HG03442 (cell line): ENCODE measurements at regions not wholly inside any gene's neighbourhood (a gene's known extent, or its start where the extent isn't known, plus 50 kb on each side); places are given as distances from the start of the nearest gene placed in this dataset.

Experiments used
- ATAC-seq: cut with Tn5 transposase; IDR thresholded peaks from one replicate; pipeline ENCODE4 v1.9.1; 2021; ENCODE audit warnings: mild to moderate bottlenecking, moderate library complexity; ENCODE audit not compliant: unreplicated experiment

GRCh38 chr2:71850306-71850801 is 297.3 kb downstream of the CYP26B1 start:
- no peak for ATAC-seq

GRCh38 chr2:71849607-71850305 is 297.9 kb downstream of the CYP26B1 start:
- no peak for ATAC-seq

- no peak for ATAC-seq
Measured at GRCh38 chr2:71849111-71849510, 298.6 kb downstream of the CYP26B1 start.

GRCh38 chr2:71846669-71847291 is 300.9 kb downstream of the CYP26B1 start:
- no peak for ATAC-seq

GRCh38 chr2:71846072-71846471 is 301.6 kb downstream of the CYP26B1 start:
- no peak for ATAC-seq

GRCh38 chr2:71844967-71845366 is 302.7 kb downstream of the CYP26B1 start:
- no peak for ATAC-seq

GRCh38 chr2:71843391-71843850 is 304.2 kb downstream of the CYP26B1 start:
- ATAC-seq: no peak

- ATAC-seq: no peak
Measured at GRCh38 chr2:71842744-71843143, 304.9 kb downstream of the CYP26B1 start.

- no peak for ATAC-seq
Measured at GRCh38 chr2:71839826-71840225, 307.8 kb downstream of the CYP26B1 start.

GRCh38 chr2:71834796-71835195 is 312.9 kb downstream of the CYP26B1 start:
- no peak for ATAC-seq

- no peak for ATAC-seq
Measured at GRCh38 chr2:71833855-71834560, 313.7 kb downstream of the CYP26B1 start.

GRCh38 chr2:71833272-71833671 is 314.4 kb downstream of the CYP26B1 start:
- ATAC-seq: no peak

- ATAC-seq: no peak
Measured at GRCh38 chr2:71832844-71833243, 314.8 kb downstream of the CYP26B1 start.

GRCh38 chr2:71832388-71832787 is 315.3 kb downstream of the CYP26B1 start:
- ATAC-seq: no peak

- ATAC-seq: no peak
Measured at GRCh38 chr2:71831193-71831577, 316.5 kb downstream of the CYP26B1 start.

- no peak for ATAC-seq
Measured at GRCh38 chr2:71830497-71831192, 317.0 kb downstream of the CYP26B1 start.

- ATAC-seq: no peak
Measured at GRCh38 chr2:71829008-71829407, 318.7 kb downstream of the CYP26B1 start.

- ATAC-seq: no peak
Measured at GRCh38 chr2:71827973-71828372, 319.7 kb downstream of the CYP26B1 start.

GRCh38 chr2:71827524-71827901 is 320.1 kb downstream of the CYP26B1 start:
- ATAC-seq: no peak

GRCh38 chr2:71826826-71827523 is 320.7 kb downstream of the CYP26B1 start:
- ATAC-seq: no peak

- ATAC-seq: no peak
Measured at GRCh38 chr2:71826299-71826698, 321.4 kb downstream of the CYP26B1 start.
